ENCODE measurements at regions not wholly inside any gene's neighbourhood (a gene's known extent, or its start where the extent isn't known, plus 50 kb on each side); places are given as distances from the start of the nearest gene placed in this dataset.

DNA sequence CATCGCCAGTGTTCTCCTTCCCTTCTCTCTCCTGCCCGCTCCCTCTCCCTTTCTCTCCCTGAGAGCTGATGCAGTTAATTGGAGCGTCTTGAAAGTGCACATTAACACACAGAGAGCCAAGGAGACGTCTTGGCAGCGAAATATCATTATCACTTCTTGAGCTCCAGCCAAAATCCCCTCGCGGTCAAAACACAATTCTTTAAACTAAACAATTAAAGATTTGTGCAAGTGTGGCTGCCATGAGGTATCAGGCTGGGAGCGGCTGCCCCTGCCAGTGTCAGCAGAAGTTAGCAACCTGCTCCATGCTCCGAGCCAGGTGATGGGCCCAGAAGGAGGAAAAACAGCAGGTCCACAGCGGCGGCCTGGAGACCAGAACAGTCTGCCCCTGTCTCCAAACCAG, 100.9 kb upstream of the FOXP4 start:
- WGBS (ENCODE audit: extremely low coverage, insufficient read length, low lambda C conversion rate) = no CpG with 5 or more reads among the region's 11 CpGs
- no peak overlapping the region for H3K9ac ChIP-seq (ENCODE audit: extremely low read depth, insufficient read length, low read length)
- no peaks in the 10 kb centered on the region for H3K9me3 ChIP-seq (ENCODE audit: control insufficient read depth, low read depth, low read length)
- Mint-ChIP-seq H3K9me3 (no peaks in the 10 kb centered on the region), H3K27ac (no peak overlapping the region), H3K4me3 (no peak overlapping the region), H3K4me1 (peaks cover 28 to 39% of the 10 kb centered on the region in 2 experiments), H3K27me3 (ENCODE audit: low read depth) (peaks cover 84% of the 10 kb centered on the region), H3K36me3 (ENCODE audit: insufficient read depth in 1 of 3, low read depth in 3 of 3) (no peaks in the 10 kb centered on the region)
- H2BK5ac ChIP-seq (ENCODE audit: insufficient read length, low read length) = no peak overlapping the region
- H3K18ac ChIP-seq (ENCODE audit: insufficient read length, low read depth, low read length) = no peak overlapping the region
- H3K4me1 ChIP-seq (ENCODE audit: insufficient read depth, low read length) = peaks cover 5% of the 10 kb centered on the region; the same call in 1 of the 2 replicates
- no peaks in the 10 kb centered on the region for H3K79me2 ChIP-seq (ENCODE audit: insufficient read depth, low read length)
- no peak overlapping the region for H3K23ac ChIP-seq (ENCODE audit: insufficient read length, low read depth, low read length)
- no peak overlapping the region for H3K56ac ChIP-seq (ENCODE audit: insufficient read length, low read depth, low read length)
- no peak overlapping the region for H2BK15ac ChIP-seq (ENCODE audit: low read depth, low read length)
- H2AK5ac ChIP-seq (ENCODE audit: insufficient read length, low read length) = no peak overlapping the region
- H3K79me1 ChIP-seq (ENCODE audit: insufficient read depth, low read depth, low read length, poor library complexity, severe bottlenecking) = no peaks in the 10 kb centered on the region
- no peak overlapping the region for H3K14ac ChIP-seq (ENCODE audit: insufficient read depth, low read length)
- no peak overlapping the region for H2AFZ ChIP-seq (ENCODE audit: low read length)
- no peaks in the 10 kb centered on the region for H4K20me1 ChIP-seq (ENCODE audit: control insufficient read depth, insufficient read depth, insufficient read length)
- no peak overlapping the region for H2BK20ac ChIP-seq (ENCODE audit: low read depth, low read length, poor library complexity, severe bottlenecking)
- H2BK12ac ChIP-seq (ENCODE audit: insufficient read length, low read depth, low read length) = no peak overlapping the region
- H3K4me2 ChIP-seq (ENCODE audit: insufficient read depth, insufficient read length, low read length) = no peak overlapping the region
- no peaks in the 10 kb centered on the region for H3K23me2 ChIP-seq (ENCODE audit: insufficient read length, low read depth, low read length, poor library complexity, severe bottlenecking)
- H3K27ac ChIP-seq (ENCODE audit: insufficient read length, low read depth, low read length) = no peak overlapping the region
- H3T11ph ChIP-seq (ENCODE audit: low read length) = no peak overlapping the region
- H3K27me3 ChIP-seq (ENCODE audit: insufficient read depth, low read length) = peaks cover 4% of the 10 kb centered on the region; the same call in 1 of the 2 replicates
- H2BK120ac ChIP-seq (ENCODE audit: low read depth, low read length, poor library complexity, severe bottlenecking) = no peak overlapping the region
- H4K5ac ChIP-seq (ENCODE audit: insufficient read length, low read depth, low read length) = no peak overlapping the region
- no peak overlapping the region for H4K91ac ChIP-seq (ENCODE audit: insufficient read length, low read depth, low read length)
- no peak for DNase-seq
- no peak overlapping the region for H4K8ac ChIP-seq (replicated peaks; ENCODE audit: insufficient read length, low read depth, low read length)
- H3K4ac ChIP-seq (ENCODE audit: low read depth, low read length) = no peak overlapping the region
- TF ChIP-seq, protein P1, sequence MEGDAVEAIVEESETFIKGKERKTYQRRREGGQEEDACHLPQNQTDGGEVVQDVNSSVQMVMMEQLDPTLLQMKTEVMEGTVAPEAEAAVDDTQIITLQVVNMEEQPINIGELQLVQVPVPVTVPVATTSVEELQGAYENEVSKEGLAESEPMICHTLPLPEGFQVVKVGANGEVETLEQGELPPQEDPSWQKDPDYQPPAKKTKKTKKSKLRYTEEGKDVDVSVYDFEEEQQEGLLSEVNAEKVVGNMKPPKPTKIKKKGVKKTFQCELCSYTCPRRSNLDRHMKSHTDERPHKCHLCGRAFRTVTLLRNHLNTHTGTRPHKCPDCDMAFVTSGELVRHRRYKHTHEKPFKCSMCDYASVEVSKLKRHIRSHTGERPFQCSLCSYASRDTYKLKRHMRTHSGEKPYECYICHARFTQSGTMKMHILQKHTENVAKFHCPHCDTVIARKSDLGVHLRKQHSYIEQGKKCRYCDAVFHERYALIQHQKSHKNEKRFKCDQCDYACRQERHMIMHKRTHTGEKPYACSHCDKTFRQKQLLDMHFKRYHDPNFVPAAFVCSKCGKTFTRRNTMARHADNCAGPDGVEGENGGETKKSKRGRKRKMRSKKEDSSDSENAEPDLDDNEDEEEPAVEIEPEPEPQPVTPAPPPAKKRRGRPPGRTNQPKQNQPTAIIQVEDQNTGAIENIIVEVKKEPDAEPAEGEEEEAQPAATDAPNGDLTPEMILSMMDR (conservative IDR thresholded peaks at IDR 0.05) = no peak
